ENCODE measurements at regions not wholly inside any gene's neighbourhood (a gene's known extent, or its start where the extent isn't known, plus 50 kb on each side); places are given as distances from the start of the nearest gene placed in this dataset.

GRCh38 chr12:39047539-39048262 is 142.3 kb upstream of the CPNE8 start:
- DNase-seq (ENCODE audit: low read depth): no peak

GRCh38 chr12:39044754-39045153 is 139.4 kb upstream of the CPNE8 start:
- no peak for DNase-seq (ENCODE audit: low read depth)

- no peak for DNase-seq (ENCODE audit: low read depth)
Measured at GRCh38 chr12:39043424-39043822, 138.0 kb upstream of the CPNE8 start.

- DNase-seq (ENCODE audit: low read depth): no peak
Measured at GRCh38 chr12:39040275-39040674, 134.9 kb upstream of the CPNE8 start.

GRCh38 chr12:39037115-39037514 is 131.7 kb upstream of the CPNE8 start:
- no peak for DNase-seq (ENCODE audit: low read depth)

GRCh38 chr12:39036105-39036504 is 130.7 kb upstream of the CPNE8 start:
- DNase-seq (ENCODE audit: low read depth): no peak

- no peak for DNase-seq (ENCODE audit: low read depth)
Measured at GRCh38 chr12:39033782-39034181, 128.4 kb upstream of the CPNE8 start.

GRCh38 chr12:39032448-39032847 is 127.1 kb upstream of the CPNE8 start:
- DNase-seq (ENCODE audit: low read depth): no peak

- DNase-seq (ENCODE audit: low read depth): no peak
Measured at GRCh38 chr12:39032034-39032433, 126.6 kb upstream of the CPNE8 start.

- DNase-seq (ENCODE audit: low read depth): no peak
Measured at GRCh38 chr12:39028382-39028781, 123.0 kb upstream of the CPNE8 start.

- DNase-seq (ENCODE audit: low read depth): no peak
Measured at GRCh38 chr12:39012870-39013269, 107.5 kb upstream of the CPNE8 start.

GRCh38 chr12:39011166-39011565 is 105.8 kb upstream of the CPNE8 start:
- no peak for DNase-seq (ENCODE audit: low read depth)

GRCh38 chr12:39010406-39010805 is 105.0 kb upstream of the CPNE8 start:
- no peak for DNase-seq (ENCODE audit: low read depth)

GRCh38 chr12:39007619-39008018 is 102.2 kb upstream of the CPNE8 start:
- DNase-seq (ENCODE audit: low read depth): no peak

GRCh38 chr12:39006286-39006685 is 100.9 kb upstream of the CPNE8 start:
- no peak for DNase-seq (ENCODE audit: low read depth)

GRCh38 chr12:39005671-39006070 is 100.3 kb upstream of the CPNE8 start:
- DNase-seq (ENCODE audit: low read depth): no peak

GRCh38 chr12:39003541-39004155 is 98.3 kb upstream of the CPNE8 start:
- DNase-seq (ENCODE audit: low read depth): no peak

GRCh38 chr12:39000370-39000769 is 95.0 kb upstream of the CPNE8 start:
- DNase-seq (ENCODE audit: low read depth): no peak

GRCh38 chr12:38998887-38999482 is 93.6 kb upstream of the CPNE8 start:
- no peak for DNase-seq (ENCODE audit: low read depth)

GRCh38 chr12:38995249-38995648 is 89.9 kb upstream of the CPNE8 start:
- no peak for DNase-seq (ENCODE audit: low read depth)

- no peak for DNase-seq (ENCODE audit: low read depth)
Measured at GRCh38 chr12:38985961-38986360, 80.6 kb upstream of the CPNE8 start.

- DNase-seq (ENCODE audit: low read depth): no peak
Measured at GRCh38 chr12:38984388-38984787, 79.0 kb upstream of the CPNE8 start.

GRCh38 chr12:38983117-38983571 is 77.8 kb upstream of the CPNE8 start:
- no peak for DNase-seq (ENCODE audit: low read depth)

Measured in activated T-cell treated with anti-CD3 and anti-CD28 coated beads for 24 hours (primary cell).